Keratinocyte (primary cell): ENCODE measurements at regions not wholly inside any gene's neighbourhood (a gene's known extent, or its start where the extent isn't known, plus 50 kb on each side); places are given as distances from the start of the nearest gene placed in this dataset.

Experiments
- DNase-seq: peaks from one replicate; pipeline ENCODE4 v3.0.0-alpha.2; 2011; ENCODE audit warnings: low read depth, missing footprints, low spot score
- FAIRE-seq: peaks from 2 replicates; lab custom pipeline; 2011; peaks lifted over from hg19 to GRCh38; lab: Jason Lieb, UNC
- H2AFZ ChIP-seq: 2 replicates; pipeline ENCODE4 v1.6.0; 2012; ENCODE audit warnings: low read length, control low read depth, inconsistent platforms; ENCODE audit not compliant: control insufficient read depth
- H3K27ac ChIP-seq: 2 replicates; pipeline ENCODE4 v1.5.1; 2011; ENCODE audit warnings: low read length; ENCODE audit not compliant: control insufficient read depth, insufficient read depth
- H3K27me3 ChIP-seq: 3 replicates; pipeline ENCODE4 v1.6.0; 2011; ENCODE audit warnings: low read length; ENCODE audit not compliant: control insufficient read depth, insufficient read depth; ENCODE audit errors: extremely low read depth
- H3K36me3 ChIP-seq, 2 experiments: 2 replicates in 1 of 2; 3 replicates in 1 of 2; pipeline ENCODE4 v1.5.1; 2011; ENCODE audit warnings: low read length in 2 of 2, mild to moderate bottlenecking in 1 of 2; ENCODE audit not compliant: control insufficient read depth in 2 of 2, insufficient read depth in 2 of 2; ENCODE audit errors: extremely low read depth in 1 of 2
- H3K4me1 ChIP-seq: 3 replicates; pipeline ENCODE4 v1.5.1; 2011; ENCODE audit warnings: low read length; ENCODE audit not compliant: control insufficient read depth, insufficient read depth; ENCODE audit errors: extremely low read depth
- H3K4me2 ChIP-seq: 3 replicates; pipeline ENCODE4 v1.6.0; 2011; ENCODE audit warnings: low read depth, low read length; ENCODE audit not compliant: control insufficient read depth, insufficient read depth; ENCODE audit errors: extremely low read depth
- H3K4me3 ChIP-seq, 3 experiments: fragments of 200-600 bp in 1 of 3; sonication (generic) in 1 of 3; 2 replicates in 2 of 3; 3 replicates in 1 of 3; pipeline ENCODE4 v1.5.1; 2011 to 2016; ENCODE audit warnings: low read length in 3 of 3, mild to moderate bottlenecking in 3 of 3, control low read depth in 2 of 3, inconsistent platforms in 1 of 3, low read depth in 1 of 3, mixed read lengths in 1 of 3, mixed run types in 1 of 3, moderate library complexity in 1 of 3; ENCODE audit not compliant: control insufficient read depth in 2 of 3, insufficient read depth in 2 of 3; ENCODE audit errors: extremely low read depth in 1 of 3
- H3K79me2 ChIP-seq: 2 replicates; pipeline ENCODE4 v1.6.0; 2012; ENCODE audit warnings: low read length; ENCODE audit not compliant: control insufficient read depth, insufficient read depth
- H3K9ac ChIP-seq: 3 replicates; pipeline ENCODE4 v1.6.0; 2011; ENCODE audit warnings: low read length; ENCODE audit not compliant: control insufficient read depth, insufficient read depth; ENCODE audit errors: extremely low read depth
- H3K9me1 ChIP-seq: 3 replicates; pipeline ENCODE4 v1.6.0; 2011; ENCODE audit warnings: low read length; ENCODE audit not compliant: control insufficient read depth, insufficient read depth; ENCODE audit errors: extremely low read depth
- H3K9me3 ChIP-seq: 2 replicates; pipeline ENCODE4 v1.5.1; 2012; ENCODE audit warnings: low read depth, low read length; ENCODE audit not compliant: control insufficient read depth
- H4K20me1 ChIP-seq: 3 replicates; pipeline ENCODE4 v1.6.0; 2011; ENCODE audit warnings: low read length; ENCODE audit not compliant: control insufficient read depth, insufficient read depth; ENCODE audit errors: extremely low read depth
- EZH2 ChIP-seq: IDR thresholded peaks from one replicate; pipeline ENCODE4 v1.6.1; 2012; ENCODE audit warnings: inconsistent platforms, mild to moderate bottlenecking, low read length, moderate library complexity
- dilution Hi-C: fragments of 300-500 bp; cut with MboI; formaldehyde crosslinking; loops from one replicate; pipeline ENCODE4 v1.7.0; 2020; ENCODE audit warnings: low sequenced_read_pairs; ENCODE audit not compliant: extremely low pct_ligation_motif_present
- TF ChIP-seq, protein P1 (sequence below), 3 experiments: IDR thresholded peaks in 1 of 3; conservative IDR thresholded peaks in 1 of 3; optimal IDR thresholded peaks in 1 of 3; 2 replicates in 2 of 3; 3 replicates in 1 of 3; pipeline versions ENCODE3 to v1.5.1; 2011; ENCODE audit warnings: low read length in 3 of 3, mild to moderate bottlenecking in 3 of 3, moderate library complexity in 2 of 3, control low read depth in 1 of 3, inconsistent platforms in 1 of 3; ENCODE audit not compliant: insufficient read depth in 2 of 3; ENCODE audit errors: extremely low read depth in 1 of 3

DNA sequence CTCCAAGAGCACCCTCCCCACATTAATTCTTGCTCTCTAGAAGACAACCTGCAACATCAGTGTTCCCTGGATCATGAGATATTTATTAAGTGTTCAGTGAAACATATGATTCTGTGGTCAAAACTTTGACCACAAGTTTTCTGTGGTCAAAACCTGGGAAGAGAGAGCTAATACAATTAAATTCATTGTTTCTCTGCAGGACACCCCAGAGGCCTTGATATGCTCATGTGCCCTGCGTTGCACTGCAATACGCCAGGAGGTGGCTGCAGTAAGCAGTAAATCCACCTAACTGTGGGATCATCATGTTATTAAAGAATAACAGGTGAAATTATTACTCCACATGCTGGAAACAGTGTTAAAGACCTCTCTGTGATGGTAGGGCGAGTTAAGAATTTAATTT is 109.3 kb upstream of the SPDL1 start:
- H4K20me1 ChIP-seq = no peaks in the 10 kb centered on the region
- H3K27me3 ChIP-seq = no peaks in the 10 kb centered on the region
- H2AFZ ChIP-seq = no peak overlapping the region
- H3K4me1 ChIP-seq = no peaks in the 10 kb centered on the region
- dilution Hi-C loops = no loop called here
- no peak overlapping the region for H3K4me2 ChIP-seq
- no peak for TF ChIP-seq EZH2
- TF ChIP-seq, protein P1, sequence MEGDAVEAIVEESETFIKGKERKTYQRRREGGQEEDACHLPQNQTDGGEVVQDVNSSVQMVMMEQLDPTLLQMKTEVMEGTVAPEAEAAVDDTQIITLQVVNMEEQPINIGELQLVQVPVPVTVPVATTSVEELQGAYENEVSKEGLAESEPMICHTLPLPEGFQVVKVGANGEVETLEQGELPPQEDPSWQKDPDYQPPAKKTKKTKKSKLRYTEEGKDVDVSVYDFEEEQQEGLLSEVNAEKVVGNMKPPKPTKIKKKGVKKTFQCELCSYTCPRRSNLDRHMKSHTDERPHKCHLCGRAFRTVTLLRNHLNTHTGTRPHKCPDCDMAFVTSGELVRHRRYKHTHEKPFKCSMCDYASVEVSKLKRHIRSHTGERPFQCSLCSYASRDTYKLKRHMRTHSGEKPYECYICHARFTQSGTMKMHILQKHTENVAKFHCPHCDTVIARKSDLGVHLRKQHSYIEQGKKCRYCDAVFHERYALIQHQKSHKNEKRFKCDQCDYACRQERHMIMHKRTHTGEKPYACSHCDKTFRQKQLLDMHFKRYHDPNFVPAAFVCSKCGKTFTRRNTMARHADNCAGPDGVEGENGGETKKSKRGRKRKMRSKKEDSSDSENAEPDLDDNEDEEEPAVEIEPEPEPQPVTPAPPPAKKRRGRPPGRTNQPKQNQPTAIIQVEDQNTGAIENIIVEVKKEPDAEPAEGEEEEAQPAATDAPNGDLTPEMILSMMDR (optimal IDR thresholded peaks at IDR 0.05 in 1 of 3, IDR thresholded peaks at IDR 0.05 in 1 of 3, conservative IDR thresholded peaks at IDR 0.05 in 1 of 3; ENCODE audit: extremely low read depth in 1 of 3, insufficient read depth in 2 of 3, low read length in 3 of 3) = peak in 1 of 3 experiments; percentile 10
- H3K79me2 ChIP-seq = no peaks in the 10 kb centered on the region
- H3K36me3 ChIP-seq = no peaks in the 10 kb centered on the region
- H3K27ac ChIP-seq = no peak overlapping the region
- H3K9ac ChIP-seq = no peak overlapping the region
- DNase-seq (no peak), FAIRE-seq (no peak)
- H3K4me3 ChIP-seq = no peak overlapping the region
- H3K9me1 ChIP-seq = no peaks in the 10 kb centered on the region
- H3K9me3 ChIP-seq = no peaks in the 10 kb centered on the region

DNA sequence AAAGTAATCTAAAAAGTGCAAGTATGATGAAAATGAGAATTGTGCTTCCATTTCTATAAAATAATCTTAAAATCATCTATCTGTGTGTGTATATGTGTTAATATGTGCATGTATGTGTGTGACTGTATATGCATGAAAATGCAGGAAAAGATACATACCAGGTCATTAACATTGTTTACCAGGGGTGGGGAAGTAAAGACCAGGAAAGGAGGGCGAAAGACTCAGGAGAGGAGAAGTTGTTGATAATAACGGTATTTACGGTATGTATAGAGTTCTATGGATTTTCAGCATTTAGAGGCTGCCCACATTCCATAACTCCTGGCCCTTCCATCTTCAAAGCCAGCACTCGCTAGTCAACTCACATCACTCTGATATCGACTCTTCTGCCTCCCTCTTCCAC is 111.0 kb upstream of the SPDL1 start:
- H3K79me2 ChIP-seq = no peaks in the 10 kb centered on the region
- dilution Hi-C loops = no loop called here
- no peak overlapping the region for H3K27ac ChIP-seq
- H3K4me3 ChIP-seq = no peak overlapping the region
- TF ChIP-seq, protein P1 (optimal IDR thresholded peaks at IDR 0.05 in 1 of 3, IDR thresholded peaks at IDR 0.05 in 1 of 3, conservative IDR thresholded peaks at IDR 0.05 in 1 of 3; ENCODE audit: extremely low read depth in 1 of 3, insufficient read depth in 2 of 3, low read length in 3 of 3) = no peak
- TF ChIP-seq EZH2 = no peak
- H2AFZ ChIP-seq = no peak overlapping the region
- H3K9me1 ChIP-seq = no peaks in the 10 kb centered on the region
- FAIRE-seq (no peak), DNase-seq (no peak)
- no peaks in the 10 kb centered on the region for H3K4me1 ChIP-seq
- no peaks in the 10 kb centered on the region for H4K20me1 ChIP-seq
- H3K4me2 ChIP-seq = no peak overlapping the region
- H3K9me3 ChIP-seq = no peaks in the 10 kb centered on the region
- H3K9ac ChIP-seq = no peak overlapping the region
- no peaks in the 10 kb centered on the region for H3K36me3 ChIP-seq
- H3K27me3 ChIP-seq = no peaks in the 10 kb centered on the region
